BLaER1 (cell line): ENCODE measurements at regions not wholly inside any gene's neighbourhood (a gene's known extent, or its start where the extent isn't known, plus 50 kb on each side); places are given as distances from the start of the nearest gene placed in this dataset.
"Not testable (repeated sequence)": the region's sequence is repeated elsewhere in the genome, so short reads cannot be mapped to it uniquely, and the experiment has no call there.

Source experiments
- H3K27ac ChIP-seq: shearing (Covaris generic); formaldehyde crosslinking; 2 replicates; pipeline ENCODE4 v1.8.1; 2022
- H3K27me3 ChIP-seq: shearing (Covaris generic); formaldehyde crosslinking; 2 replicates; pipeline ENCODE4 v1.8.1; 2022
- H3K36me3 ChIP-seq: shearing (Covaris generic); formaldehyde crosslinking; 2 replicates; pipeline ENCODE4 v1.8.1; 2022
- H3K4me1 ChIP-seq: shearing (Covaris generic); formaldehyde crosslinking; 2 replicates; pipeline ENCODE4 v1.8.1; 2022
- H3K4me2 ChIP-seq: shearing (Covaris generic); formaldehyde crosslinking; 2 replicates; pipeline ENCODE4 v1.8.1; 2022
- H3K4me3 ChIP-seq: shearing (Covaris generic); formaldehyde crosslinking; 2 replicates; pipeline ENCODE4 v1.8.1; 2022
- H3K9ac ChIP-seq: shearing (Covaris generic); formaldehyde crosslinking; 2 replicates; pipeline ENCODE4 v1.8.1; 2022
- H3K9me3 ChIP-seq: shearing (Covaris generic); formaldehyde crosslinking; 2 replicates; pipeline ENCODE4 v1.8.1; 2022
- H4K20me1 ChIP-seq: shearing (Covaris generic); formaldehyde crosslinking; 2 replicates; pipeline ENCODE4 v1.8.1; 2022
- Cebpa-rat ChIP-seq: shearing (Covaris generic); IDR thresholded peaks from 2 replicates; pipeline ENCODE4 v1.8.1; 2022

DNA sequence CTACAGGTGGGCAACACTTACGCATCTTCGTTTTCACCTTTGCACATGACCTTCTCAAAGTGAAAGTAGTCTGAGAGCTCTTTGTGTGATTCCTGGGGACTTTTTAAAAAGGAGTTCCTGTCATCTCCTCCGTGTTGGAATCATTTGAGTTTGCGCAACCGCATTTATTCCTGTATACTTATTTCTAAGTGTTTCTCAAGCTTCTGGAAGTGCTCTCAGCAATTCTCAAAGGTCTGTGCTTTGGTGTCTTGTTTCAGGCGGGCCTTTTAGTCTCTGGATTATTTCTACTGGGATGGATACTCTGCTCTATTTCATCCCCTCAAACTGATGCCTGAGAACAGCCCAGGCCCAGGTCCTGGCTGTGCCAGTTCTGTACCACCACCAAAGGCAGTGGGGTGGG is 226.5 kb upstream of the TUT7 start:
- Histone ChIP-seq H3K4me1 (peaks cover 93% of the 10 kb centered on the region), H3K9me3 (peaks cover 4% of the 10 kb centered on the region; the same call in 1 of the 2 replicates), H3K9ac (no peak overlapping the region), H3K27ac (peak overlapping the region; percentile 57), H3K36me3 (no peaks in the 10 kb centered on the region), H3K27me3 (no peaks in the 10 kb centered on the region), H3K4me2 (peak overlapping the region; percentile 89), H3K4me3 (no peak overlapping the region), H4K20me1 (no peaks in the 10 kb centered on the region)
- TF ChIP-seq Cebpa-rat: no peak

GRCh38 chr9:86578722-86579121 is 224.5 kb upstream of the TUT7 start:
- Histone ChIP-seq H4K20me1 (no peaks in the 10 kb centered on the region), H3K4me1 (peaks cover 98% of the 10 kb centered on the region), H3K27ac (peak overlapping the region; percentile 92), H3K27me3 (no peaks in the 10 kb centered on the region), H3K36me3 (no peaks in the 10 kb centered on the region), H3K9me3 (peaks cover 22% of the 10 kb centered on the region), H3K4me3 (no peak overlapping the region), H3K4me2 (peak overlapping the region; percentile 89), H3K9ac (no peak overlapping the region; the same call in 1 of the 2 replicates)
- no peak for TF ChIP-seq Cebpa-rat

GRCh38 chr9:86577420-86578333 is 223.5 kb upstream of the TUT7 start:
- Histone ChIP-seq H4K20me1 (no peaks in the 10 kb centered on the region), H3K9ac (peak overlapping the region; percentile 73; the same call in 1 of the 2 replicates), H3K4me3 (no peak overlapping the region), H3K27ac (peak overlapping the region; percentile 92), H3K4me2 (peak overlapping the region; percentile 89), H3K36me3 (no peaks in the 10 kb centered on the region), H3K27me3 (no peaks in the 10 kb centered on the region), H3K4me1 (peaks cover 91% of the 10 kb centered on the region), H3K9me3 (peaks cover 27% of the 10 kb centered on the region)
- no peak for TF ChIP-seq Cebpa-rat

- Histone ChIP-seq H3K36me3 (no peaks in the 10 kb centered on the region), H3K27ac (peak overlapping the region; percentile 92), H3K4me1 (peaks cover 74% of the 10 kb centered on the region), H3K27me3 (no peaks in the 10 kb centered on the region), H3K4me3 (peak overlapping the region; percentile 57), H3K9me3 (peaks cover 36% of the 10 kb centered on the region), H3K4me2 (peak overlapping the region; percentile 89), H4K20me1 (no peaks in the 10 kb centered on the region), H3K9ac (peak overlapping the region; percentile 73)
- TF ChIP-seq Cebpa-rat: no peak
Measured at GRCh38 chr9:86575825-86576525, 221.8 kb upstream of the TUT7 start.

GRCh38 chr9:86575137-86575536 is 220.9 kb upstream of the TUT7 start:
- H3K27ac ChIP-seq: peak overlapping the region; percentile 92
- no peaks in the 10 kb centered on the region for H3K27me3 ChIP-seq
- H3K36me3 ChIP-seq: no peaks in the 10 kb centered on the region
- no peaks in the 10 kb centered on the region for H4K20me1 ChIP-seq
- H3K4me2 ChIP-seq: peak overlapping the region; percentile 89
- peaks cover 41% of the 10 kb centered on the region for H3K9me3 ChIP-seq
- H3K4me3 ChIP-seq: peak overlapping the region; percentile 34; the same call in 1 of the 2 replicates
- no peak for TF ChIP-seq Cebpa-rat
- H3K9ac ChIP-seq: peak overlapping the region; percentile 68; the same call in 1 of the 2 replicates
- H3K4me1 ChIP-seq: peaks cover 66% of the 10 kb centered on the region

DNA sequence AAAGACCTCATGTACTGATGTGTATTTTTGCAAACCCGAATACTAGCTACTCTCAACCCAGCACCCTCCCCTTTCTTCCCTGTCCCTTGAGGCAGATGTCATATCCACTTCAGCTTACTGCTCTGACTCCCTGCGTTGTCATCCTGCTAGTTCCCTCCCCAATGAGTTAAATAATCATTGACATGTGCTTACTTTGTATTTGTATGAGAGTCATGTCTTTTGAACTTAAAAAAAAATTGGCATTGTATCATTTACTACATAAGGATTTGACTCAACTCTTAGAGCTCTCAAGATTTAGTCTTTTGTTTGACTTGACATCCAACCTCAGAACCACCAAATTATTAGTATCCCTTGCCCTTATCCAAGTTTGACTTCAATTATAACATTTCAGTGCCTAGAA is 219.7 kb upstream of the TUT7 start:
- H3K4me2 ChIP-seq: peak overlapping the region; percentile 89; the same call in 1 of the 2 replicates
- peaks cover 53% of the 10 kb centered on the region for H3K4me1 ChIP-seq
- H3K9me3 ChIP-seq: peaks cover 54% of the 10 kb centered on the region
- H3K27me3 ChIP-seq: no peaks in the 10 kb centered on the region
- no peaks in the 10 kb centered on the region for H3K36me3 ChIP-seq
- no peak overlapping the region for H3K9ac ChIP-seq
- H4K20me1 ChIP-seq: no peaks in the 10 kb centered on the region
- peak overlapping the region; percentile 92; the same call in 1 of the 2 replicates for H3K27ac ChIP-seq
- H3K4me3 ChIP-seq: peak overlapping the region; percentile 23; the same call in 1 of the 2 replicates
- no peak for TF ChIP-seq Cebpa-rat

- TF ChIP-seq Cebpa-rat: no peak
Measured at GRCh38 chr9:86572904-86573303, 218.7 kb upstream of the TUT7 start.

DNA sequence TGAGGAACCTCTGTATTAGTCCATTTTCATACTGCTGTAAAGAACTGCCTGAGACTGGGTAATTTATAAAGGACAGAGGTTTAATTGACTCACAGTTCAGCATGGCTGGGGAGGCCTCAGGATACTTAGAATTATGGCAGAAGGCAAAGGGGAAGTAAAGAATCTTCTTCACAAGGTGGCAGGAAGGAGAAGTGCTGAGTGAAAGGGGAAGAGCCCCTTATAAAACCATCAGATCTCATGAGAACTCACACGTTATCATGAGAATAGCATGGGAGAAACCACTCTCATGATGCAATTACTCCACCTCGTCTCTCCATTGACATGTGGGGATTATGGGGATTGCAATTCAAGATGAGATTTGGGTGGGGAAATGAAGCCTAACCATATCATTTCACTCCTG is 211.4 kb upstream of the TUT7 start:
- not testable (repeated sequence) for H3K4me1 ChIP-seq, H3K9ac ChIP-seq, H4K20me1 ChIP-seq, H3K27me3 ChIP-seq, H3K4me2 ChIP-seq, H3K4me3 ChIP-seq, H3K36me3 ChIP-seq
- H3K9me3 ChIP-seq: peaks cover 45% of the 10 kb centered on the region
- H3K27ac ChIP-seq: 0 out of 2 replicates have a peak overlapping the region, but pooled peaks have one; percentile 18

More at GRCh38 chr9:86572904-86573303, 218.7 kb upstream of the TUT7 start:
- Histone ChIP-seq H3K9ac (no peak overlapping the region), H3K27ac (no peak overlapping the region), H4K20me1 (no peaks in the 10 kb centered on the region), H3K4me2 (no peak overlapping the region), H3K9me3 (peaks cover 63% of the 10 kb centered on the region), H3K36me3 (no peaks in the 10 kb centered on the region), H3K4me1 (peaks cover 44% of the 10 kb centered on the region), H3K4me3 (no peak overlapping the region), H3K27me3 (no peaks in the 10 kb centered on the region)

DNA sequence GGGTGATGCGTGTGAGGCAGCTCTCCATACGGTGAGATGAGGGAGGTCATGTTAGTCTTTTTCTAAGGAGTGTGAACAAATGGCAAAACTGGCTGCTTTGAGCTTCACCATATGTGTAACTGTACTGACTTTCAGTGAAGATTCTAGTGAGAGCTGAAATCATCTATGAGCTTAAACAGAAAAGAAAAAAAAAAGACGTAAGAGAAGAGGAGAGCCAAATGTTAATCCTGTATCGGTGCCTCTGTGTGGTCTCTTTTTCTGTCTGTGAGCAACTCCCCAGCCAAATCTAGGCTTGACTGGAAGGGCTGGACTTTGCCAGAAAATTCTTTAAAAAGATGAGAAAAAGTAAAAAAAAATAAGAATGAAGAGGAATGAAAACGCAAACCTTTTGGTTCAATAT is 209.7 kb upstream of the TUT7 start:
- H3K27ac ChIP-seq: no peak overlapping the region
- H3K9ac ChIP-seq: no peak overlapping the region
- H3K36me3 ChIP-seq: no peaks in the 10 kb centered on the region
- TF ChIP-seq Cebpa-rat: no peak
- no peak overlapping the region for H3K4me3 ChIP-seq
- H3K27me3 ChIP-seq: no peaks in the 10 kb centered on the region
- no peak overlapping the region for H3K4me2 ChIP-seq
- no peaks in the 10 kb centered on the region for H4K20me1 ChIP-seq
- H3K4me1 ChIP-seq: no peaks in the 10 kb centered on the region; the same call in 1 of the 2 replicates
- peaks cover 37% of the 10 kb centered on the region for H3K9me3 ChIP-seq

GRCh38 chr9:86563350-86563749 is 209.1 kb upstream of the TUT7 start:
- no peaks in the 10 kb centered on the region for H3K36me3 ChIP-seq
- no peak overlapping the region for H3K4me3 ChIP-seq

More at GRCh38 chr9:86563350-86563749, 209.1 kb upstream of the TUT7 start:
- Histone ChIP-seq H4K20me1 (no peaks in the 10 kb centered on the region), H3K9me3 (peaks cover 36% of the 10 kb centered on the region), H3K4me1 (no peaks in the 10 kb centered on the region; the same call in 1 of the 2 replicates), H3K9ac (no peak overlapping the region), H3K27me3 (no peaks in the 10 kb centered on the region), H3K4me2 (no peak overlapping the region), H3K27ac (no peak overlapping the region)
- TF ChIP-seq Cebpa-rat: no peak
